ENCODE measurements at regions not wholly inside any gene's neighbourhood (a gene's known extent, or its start where the extent isn't known, plus 50 kb on each side); places are given as distances from the start of the nearest gene placed in this dataset.

DNA sequence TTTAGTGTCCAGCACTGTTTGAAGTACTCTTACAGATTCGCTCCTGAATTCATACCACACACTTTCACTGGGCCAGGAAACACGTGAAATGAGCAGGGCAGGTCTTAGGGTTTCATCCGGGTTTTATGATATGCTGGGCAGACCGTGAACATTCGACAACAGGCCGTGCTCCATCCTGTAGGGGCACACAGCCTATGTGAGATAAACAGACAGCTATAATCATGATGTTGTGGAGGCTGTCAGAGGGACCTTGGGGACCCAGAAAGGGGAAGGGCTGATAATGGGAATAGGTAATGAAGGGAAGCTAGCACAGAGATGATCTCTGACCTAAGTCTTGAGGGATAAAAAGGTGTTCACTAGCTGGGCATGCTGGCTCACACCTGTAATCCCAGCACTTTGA, 110.4 kb downstream of the RIN2 start:
- TF ChIP-seq EZH2 (IDR thresholded peaks at IDR 0.05; ENCODE audit: low read depth) (no peak), CTCF (conservative IDR thresholded peaks at IDR 0.05) (no peak)
